DMS79 treated with DMSO at 0.1 percent for 48 hours (cell line): ENCODE measurements at regions not wholly inside any gene's neighbourhood (a gene's known extent, or its start where the extent isn't known, plus 50 kb on each side); places are given as distances from the start of the nearest gene placed in this dataset.
A peak's percentile ranks its signal among the peaks of the same experiment; 100 is the strongest.

Experiments
- DNase-seq: peaks from one replicate; lab custom pipeline; 2025; lab: John Stamatoyannopoulos, UW

GRCh38 chr3:159898147-159898546 is 90.5 kb upstream of the IL12A start:
- no peak for DNase-seq

DNA sequence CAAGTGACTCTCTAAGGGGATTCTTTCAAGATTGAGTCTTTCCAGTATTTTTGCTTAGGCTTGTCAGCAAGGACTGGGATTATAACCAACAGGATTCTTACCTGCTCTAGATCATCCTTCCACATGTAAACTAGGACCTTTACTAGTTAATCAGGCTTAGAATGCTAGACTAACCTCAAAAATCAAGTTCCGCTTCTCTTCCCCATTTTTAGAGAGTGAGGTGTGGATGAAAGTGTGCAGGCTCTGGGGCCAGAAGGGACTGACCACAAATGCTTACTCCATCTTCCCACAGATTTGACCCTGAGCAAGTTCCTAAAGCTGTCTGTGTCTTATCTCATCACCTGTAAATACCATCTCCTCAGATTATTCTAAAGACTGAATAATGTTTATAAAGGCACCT is 89.5 kb upstream of the IL12A start:
- DNase-seq, result no peak

DNA sequence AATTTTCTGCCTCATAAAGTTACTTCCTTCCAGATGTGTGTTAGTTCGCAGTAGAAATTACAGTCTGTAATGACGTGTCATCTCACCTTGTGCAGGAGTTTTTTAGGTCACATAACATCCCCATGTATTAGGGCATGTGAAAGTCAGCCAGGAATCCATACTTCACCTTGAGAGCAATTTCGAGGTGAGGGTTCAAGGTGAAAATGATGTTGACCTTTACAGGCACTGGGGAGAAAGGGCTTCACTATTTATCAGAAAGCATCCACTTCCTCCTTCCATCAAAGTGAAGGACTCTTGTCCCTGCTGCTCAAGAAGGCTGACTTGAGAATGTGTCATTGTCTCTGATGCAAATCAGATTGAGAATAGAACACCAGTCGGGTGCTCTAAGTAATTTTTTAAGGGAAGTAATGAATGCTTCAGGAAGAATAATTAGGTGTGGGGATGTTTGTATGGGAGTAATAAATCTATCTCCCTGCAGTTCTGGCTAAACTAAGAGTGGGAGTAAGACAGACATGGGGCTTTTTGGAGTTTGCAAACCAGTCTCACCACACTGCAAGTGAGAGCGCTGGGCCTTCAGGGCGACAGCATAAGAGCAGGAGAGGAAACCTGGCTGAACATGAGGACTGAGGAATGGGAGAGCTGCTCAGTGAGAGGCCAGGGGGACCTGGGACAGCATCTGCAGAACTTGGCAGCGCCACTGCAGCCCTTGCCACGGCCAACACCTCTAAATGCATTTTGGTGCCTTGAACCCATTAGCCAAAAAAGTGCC is 85.9 kb upstream of the IL12A start:
- peak; percentile 11 for DNase-seq

DNA sequence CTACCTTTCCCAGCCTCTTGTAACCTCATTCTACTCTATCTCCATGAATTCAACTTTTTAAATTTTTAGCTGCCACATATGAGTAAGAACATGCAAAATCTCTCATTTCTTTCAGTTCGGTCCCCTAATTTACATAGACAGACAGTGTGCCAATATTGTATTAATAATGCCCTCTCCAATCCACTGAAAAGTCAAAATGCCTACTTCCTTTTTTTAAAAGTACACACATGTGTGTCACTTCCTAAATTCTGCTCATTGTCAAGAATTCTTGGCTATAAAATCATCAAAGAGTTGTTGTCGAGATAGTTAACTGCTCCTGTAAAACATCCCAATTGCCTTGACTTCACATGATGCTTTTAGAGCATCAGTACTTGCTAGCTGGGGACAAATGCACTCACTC is 84.2 kb upstream of the IL12A start:
- no peak for DNase-seq

GRCh38 chr3:159904911-159905310 is 83.7 kb upstream of the IL12A start:
- no peak for DNase-seq

GRCh38 chr3:159907828-159908227 is 80.8 kb upstream of the IL12A start:
- no peak for DNase-seq

- DNase-seq, result no peak
Measured at GRCh38 chr3:159910991-159911663, 77.5 kb upstream of the IL12A start.

- DNase-seq, result no peak
Measured at GRCh38 chr3:159911664-159912037, 77.0 kb upstream of the IL12A start.

DNA sequence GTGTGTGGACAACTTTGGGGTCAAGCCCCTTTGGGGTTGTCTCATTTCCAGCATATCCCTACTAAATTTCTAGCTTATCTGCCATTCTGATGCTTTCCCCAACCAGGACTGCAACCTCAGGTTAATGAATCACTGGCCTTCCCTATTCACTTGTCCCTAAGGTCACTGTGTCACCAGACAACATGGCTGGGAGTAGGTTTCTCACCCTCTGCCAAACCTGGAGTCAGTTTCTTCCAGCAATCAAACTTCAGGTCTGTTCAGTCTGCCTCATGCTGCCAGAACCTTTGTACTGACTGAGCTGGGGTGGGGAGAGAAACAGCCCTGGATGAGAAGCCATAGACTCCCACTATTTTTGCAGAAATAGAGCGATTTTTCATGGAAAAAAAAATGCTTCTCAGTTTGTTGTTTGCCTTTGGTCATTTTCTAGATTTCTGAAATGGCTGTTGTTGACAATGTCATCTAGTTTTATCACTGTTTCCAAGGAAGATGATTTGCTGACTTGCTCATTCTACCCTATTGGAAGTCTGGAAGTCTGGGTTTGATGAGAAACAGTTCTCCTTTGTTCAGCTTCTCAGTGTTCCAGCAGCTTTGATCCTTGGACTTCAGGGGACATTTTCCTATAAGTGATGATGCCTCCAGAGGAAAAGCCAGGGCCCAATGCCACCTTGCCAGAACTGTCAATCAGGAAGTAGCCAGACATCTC is 74.8 kb upstream of the IL12A start:
- DNase-seq, result no peak

- no peak for DNase-seq
Measured at GRCh38 chr3:159914426-159914825, 74.2 kb upstream of the IL12A start.

GRCh38 chr3:159916052-159916451 is 72.6 kb upstream of the IL12A start:
- no peak for DNase-seq

GRCh38 chr3:159917141-159917540 is 71.5 kb upstream of the IL12A start:
- DNase-seq, result no peak

DNA sequence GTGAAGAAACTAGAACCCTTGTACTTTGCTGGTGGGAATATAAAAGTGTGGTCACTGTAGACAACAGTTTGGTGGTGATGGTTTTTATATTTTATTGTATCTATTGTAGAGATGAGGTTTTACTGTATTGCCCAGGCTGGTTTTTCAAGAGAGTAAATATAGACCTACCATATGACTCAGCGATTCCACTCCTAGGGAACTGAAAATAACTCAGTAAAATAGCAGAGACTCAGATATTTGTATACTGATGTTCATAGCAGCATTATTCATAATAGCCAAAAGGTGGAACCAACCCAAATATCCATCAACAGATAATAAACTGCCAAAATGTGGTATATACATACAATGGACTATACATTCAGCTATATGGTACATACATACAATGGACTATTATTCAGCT is 68.8 kb upstream of the IL12A start:
- DNase-seq, result no peak

- DNase-seq, result no peak
Measured at GRCh38 chr3:159922193-159922840, 66.3 kb upstream of the IL12A start.

DNA sequence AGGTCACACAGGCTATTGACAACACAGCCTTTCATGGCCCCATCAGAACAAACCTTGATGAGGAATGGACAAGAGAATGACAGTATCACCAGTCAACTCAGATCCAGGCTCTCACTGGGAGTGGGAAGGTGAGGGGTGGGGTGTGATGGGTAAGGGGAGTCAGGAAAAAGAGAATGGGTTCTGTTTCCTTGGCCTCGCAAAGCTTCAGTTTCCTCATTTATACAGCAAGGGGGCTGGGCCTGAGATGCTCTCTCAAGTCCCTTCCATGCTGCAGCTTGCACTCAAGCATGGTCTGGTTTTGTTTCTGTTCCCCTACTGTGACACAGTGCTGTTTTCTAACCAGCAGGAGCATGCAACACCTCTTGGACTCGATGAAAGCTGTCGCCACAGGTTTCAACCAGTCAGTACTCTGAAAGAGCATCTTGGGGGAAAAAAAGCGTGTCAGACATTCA is 65.7 kb upstream of the IL12A start:
- peak; percentile 23 for DNase-seq

DNA sequence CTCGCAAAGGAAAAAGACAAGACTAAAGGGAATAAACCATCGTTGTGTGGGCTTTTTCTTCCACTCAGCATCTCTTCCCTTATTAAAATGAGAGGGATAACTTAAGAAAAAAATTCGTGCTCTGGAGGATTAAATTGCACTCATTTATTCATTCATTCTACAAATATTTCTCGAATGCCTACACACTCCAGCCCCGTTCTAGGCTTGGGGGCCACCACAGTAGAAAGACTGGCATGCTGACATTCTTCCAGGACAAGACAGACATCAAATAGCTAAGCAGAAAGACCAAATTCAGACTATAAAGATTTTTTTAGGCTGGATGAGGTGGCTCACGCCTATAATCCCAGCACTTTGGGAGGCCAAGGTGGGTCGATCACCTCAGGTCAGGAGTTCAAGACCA is 65.3 kb upstream of the IL12A start:
- no peak for DNase-seq

DNA sequence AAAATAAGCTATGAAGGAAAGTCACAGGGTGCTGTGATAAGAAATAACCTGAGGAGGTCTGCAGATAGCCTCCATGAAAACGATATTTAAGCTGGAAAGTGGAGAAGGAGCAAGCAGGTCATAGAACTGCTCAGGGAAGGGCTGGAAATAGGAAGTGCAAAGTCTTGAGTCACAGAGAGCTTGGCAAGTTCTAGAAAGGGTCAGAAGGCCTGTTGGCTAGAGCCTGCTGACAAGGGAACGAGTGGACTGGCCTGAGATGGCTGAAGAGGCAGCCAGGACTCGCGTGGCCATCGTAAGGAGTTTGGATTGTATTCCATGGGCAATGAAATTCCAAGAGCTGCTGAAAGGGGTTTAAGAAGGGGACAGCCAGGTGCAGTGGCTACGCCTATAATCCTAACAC is 64.7 kb upstream of the IL12A start:
- no peak for DNase-seq

GRCh38 chr3:159924411-159924810 is 64.2 kb upstream of the IL12A start:
- DNase-seq, result no peak

GRCh38 chr3:159925248-159925647 is 63.4 kb upstream of the IL12A start:
- DNase-seq, result no peak

GRCh38 chr3:159926573-159926972 is 62.1 kb upstream of the IL12A start:
- no peak for DNase-seq

DNA sequence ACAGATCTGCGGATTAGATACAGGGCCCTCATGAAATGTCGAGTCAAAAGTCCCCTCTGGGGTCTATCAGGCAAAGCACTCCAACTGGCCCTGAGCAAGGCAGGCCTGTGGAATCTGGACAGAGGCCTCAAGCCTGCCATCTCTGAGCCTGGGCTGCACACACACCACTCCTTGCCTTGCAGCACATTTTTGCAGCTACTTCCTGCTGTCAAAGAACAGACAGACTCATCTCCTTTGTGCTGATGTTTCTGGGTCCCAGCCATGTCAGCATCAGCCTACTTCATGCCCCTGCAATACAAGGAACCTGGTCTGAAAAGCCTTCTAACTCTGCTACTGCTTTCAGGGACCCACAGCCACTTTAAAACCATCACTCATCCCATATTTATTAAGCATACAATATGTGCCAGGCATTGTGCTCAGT is 60.6 kb upstream of the IL12A start:
- no peak for DNase-seq

- DNase-seq, result no peak
Measured at GRCh38 chr3:159928666-159929065, 60.0 kb upstream of the IL12A start.
